A549 (cell line): ENCODE measurements at regions not wholly inside any gene's neighbourhood (a gene's known extent, or its start where the extent isn't known, plus 50 kb on each side); places are given as distances from the start of the nearest gene placed in this dataset.

Source experiments
- CTCF ChIP-seq: fragments of >200 bp; sonication (Bioruptor Twin); formaldehyde crosslinking; IDR thresholded peaks from 3 replicates; pipeline ENCODE4 v1.5.1; 2016
- EP300 ChIP-seq, 2 experiments: fragments of >200 bp; sonication (Bioruptor Twin); formaldehyde crosslinking; IDR thresholded peaks; 2 replicates in 1 of 2; 3 replicates in 1 of 2; pipeline ENCODE4 v1.6.1; 2016 to 2017
- HMGXB4 ChIP-seq: fragments of 250-450 bp; sonication (Bioruptor Pico); IDR thresholded peaks from 2 replicates; pipeline ENCODE4 v1.5.0; 2021; ENCODE audit warnings: mild to moderate bottlenecking, moderate library complexity, borderline replicate concordance
- NFE2L2 ChIP-seq: fragments of 150-350 bp; conservative IDR thresholded peaks from 2 replicates; pipeline ENCODE4 v1.6.1; 2014; ENCODE audit warnings: low read length
- PHF8 ChIP-seq: fragments of 200-600 bp; sonication (generic); IDR thresholded peaks from 2 replicates; pipeline ENCODE4 v1.6.1; 2016; ENCODE audit warnings: low read depth, mild to moderate bottlenecking, antibody characterized with exemption, moderate library complexity, borderline replicate concordance
- POLR2A ChIP-seq: IDR thresholded peaks from 2 replicates; pipeline ENCODE4 v1.6.1; 2012; ENCODE audit warnings: mild to moderate bottlenecking, low read length
- POLR2AphosphoS2 ChIP-seq: conservative IDR thresholded peaks from 2 replicates; pipeline ENCODE4 v1.6.1; 2012; ENCODE audit warnings: low read length, improper control_type of control experiment, inconsistent platforms
- RAD21 ChIP-seq, 2 experiments: fragments of >200 bp in 1 of 2; sonication (Bioruptor Twin) in 1 of 2; formaldehyde crosslinking in 1 of 2; IDR thresholded peaks in 1 of 2; conservative IDR thresholded peaks in 1 of 2; 2 replicates in 1 of 2; 3 replicates in 1 of 2; pipeline ENCODE4 v1.6.1; 2012 to 2018; ENCODE audit warnings: inconsistent platforms in 1 of 2
- REST ChIP-seq: fragments of 200-600 bp; sonication (generic); IDR thresholded peaks from 2 replicates; pipeline ENCODE4 v1.6.1; 2016; ENCODE audit warnings: antibody characterized with exemption, mild to moderate bottlenecking, moderate library complexity
- RNF2 ChIP-seq: fragments of 200-600 bp; sonication (generic); IDR thresholded peaks from 2 replicates; pipeline ENCODE4 v1.6.1; 2016; ENCODE audit warnings: low read depth, mild to moderate bottlenecking, antibody characterized with exemption, moderate library complexity, borderline replicate concordance
- SREBF2 ChIP-seq: fragments of 450-650 bp; IDR thresholded peaks from 2 replicates; pipeline ENCODE4 v1.6.1; 2014; ENCODE audit warnings: mild to moderate bottlenecking, moderate library complexity
- USF2 ChIP-seq: fragments of 450-650 bp; IDR thresholded peaks from 2 replicates; pipeline ENCODE4 v1.6.1; 2014; ENCODE audit warnings: antibody characterized with exemption
- TF ChIP-seq, protein P1 (sequence below): fragments of 150-350 bp; IDR thresholded peaks from 2 replicates; pipeline ENCODE4 v1.6.1; 2014; ENCODE audit warnings: low read depth, mild to moderate bottlenecking, low read length

DNA sequence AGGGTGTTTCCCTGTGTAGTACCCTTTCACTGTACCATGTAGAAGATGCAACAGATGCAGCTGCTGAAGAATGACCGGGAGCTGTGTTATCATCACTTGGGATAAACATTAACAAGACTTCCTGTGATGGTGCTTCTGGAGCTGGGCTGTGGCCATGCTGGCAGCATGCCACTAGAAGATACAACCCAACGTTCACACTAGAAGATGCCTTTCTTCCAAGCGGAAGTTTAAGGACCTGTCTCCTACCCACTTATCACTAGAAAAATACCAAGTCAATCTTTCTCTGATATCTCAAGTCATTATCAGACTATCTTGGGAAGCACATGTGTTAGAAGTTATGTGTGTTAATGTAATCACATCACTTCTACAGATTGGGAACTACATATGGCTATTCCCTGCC is 953.5 kb downstream of the CNTNAP5 start:
- no peak for TF ChIP-seq HMGXB4 (CRISPR knock-in tag)
- TF ChIP-seq SREBF2 = no peak
- TF ChIP-seq POLR2A = no peak
- TF ChIP-seq RAD21 (conservative IDR thresholded peaks at IDR 0.05 in 1 of 2, IDR thresholded peaks at IDR 0.05 in 1 of 2) = no peak
- no peak for TF ChIP-seq CTCF
- TF ChIP-seq, protein P1, sequence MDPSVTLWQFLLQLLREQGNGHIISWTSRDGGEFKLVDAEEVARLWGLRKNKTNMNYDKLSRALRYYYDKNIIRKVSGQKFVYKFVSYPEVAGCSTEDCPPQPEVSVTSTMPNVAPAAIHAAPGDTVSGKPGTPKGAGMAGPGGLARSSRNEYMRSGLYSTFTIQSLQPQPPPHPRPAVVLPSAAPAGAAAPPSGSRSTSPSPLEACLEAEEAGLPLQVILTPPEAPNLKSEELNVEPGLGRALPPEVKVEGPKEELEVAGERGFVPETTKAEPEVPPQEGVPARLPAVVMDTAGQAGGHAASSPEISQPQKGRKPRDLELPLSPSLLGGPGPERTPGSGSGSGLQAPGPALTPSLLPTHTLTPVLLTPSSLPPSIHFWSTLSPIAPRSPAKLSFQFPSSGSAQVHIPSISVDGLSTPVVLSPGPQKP = no peak
- TF ChIP-seq REST = no peak
- no peak for TF ChIP-seq NFE2L2
- TF ChIP-seq POLR2AphosphoS2 = no peak
- no peak for TF ChIP-seq PHF8
- no peak for TF ChIP-seq USF2
- TF ChIP-seq EP300 (IDR thresholded peaks at IDR 0.05) = no peak
- TF ChIP-seq RNF2 = no peak
